ENCODE measurements at regions not wholly inside any gene's neighbourhood (a gene's known extent, or its start where the extent isn't known, plus 50 kb on each side); places are given as distances from the start of the nearest gene placed in this dataset.
A peak's percentile ranks its signal among the peaks of the same experiment; 100 is the strongest.

DNA sequence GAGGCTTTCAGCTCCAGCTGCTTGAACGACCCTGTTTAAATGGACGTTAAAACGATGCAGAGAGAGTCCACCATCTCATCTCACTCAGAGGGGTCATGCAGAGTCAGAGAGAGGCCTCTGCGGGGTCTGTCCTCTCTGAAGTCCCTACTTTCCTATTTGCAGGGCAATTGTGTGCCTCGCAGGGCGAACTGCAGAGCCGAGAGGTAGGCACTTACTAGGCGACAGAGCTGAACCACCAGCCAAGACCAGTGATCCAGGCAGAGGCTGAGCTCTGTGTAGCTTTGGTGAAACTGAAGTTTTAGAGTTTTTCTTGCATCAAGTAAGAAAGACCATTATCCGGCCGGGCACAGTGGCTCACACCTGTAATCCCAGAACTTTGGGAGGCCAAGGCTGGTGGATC lies 64.1 kb upstream of the CUX1 start:
- no peak overlapping the region for H4K5ac ChIP-seq (ENCODE audit: insufficient read length, low read depth, low read length)
- H3K79me1 ChIP-seq (ENCODE audit: low read depth, low read length) = no peaks in the 10 kb centered on the region
- H4K20me1 ChIP-seq (replicated peaks in 1 of 2; ENCODE audit: control insufficient read depth in 1 of 2, insufficient read depth in 2 of 2, low read length in 2 of 2) = no peaks in the 10 kb centered on the region
- H3K23ac ChIP-seq (ENCODE audit: insufficient read length) = no peak overlapping the region
- POLR2A ChIA-PET (ENCODE audit: partially characterized antibody) = no interaction called here
- no peak overlapping the region for H2AK5ac ChIP-seq (ENCODE audit: low read depth, low read length)
- no peak overlapping the region for H3K4me3 ChIP-seq (ENCODE audit: extremely low read depth in 1 of 4, insufficient read depth in 2 of 4, low read depth in 3 of 4, low read length in 4 of 4)
- H4K91ac ChIP-seq (replicated peaks; ENCODE audit: insufficient read length, low read length) = no peak overlapping the region
- no peak overlapping the region for H3K27ac ChIP-seq (ENCODE audit: low read depth, low read length)
- peak overlapping the region; percentile 58; the same call in 1 of the 2 replicates for H2AFZ ChIP-seq (ENCODE audit: low read length)
- no peak overlapping the region for H2BK20ac ChIP-seq (ENCODE audit: low read length)
- no peak overlapping the region for H3K56ac ChIP-seq (replicated peaks; ENCODE audit: insufficient read length, low read depth, low read length)
- no peaks in the 10 kb centered on the region for H3K9me3 ChIP-seq (ENCODE audit: insufficient read depth in 2 of 2, low read depth in 1 of 2, low read length in 1 of 2)
- no peak overlapping the region for H3K4me2 ChIP-seq (ENCODE audit: insufficient read depth in 1 of 2, low read depth in 2 of 2, low read length in 2 of 2)
- DNase-seq (ENCODE audit: low read depth in 1 of 2, low spot score in 2 of 2) = no peak
- H3K79me2 ChIP-seq (ENCODE audit: control insufficient read depth in 1 of 2, insufficient read depth in 2 of 2, low read length in 2 of 2) = no peaks in the 10 kb centered on the region
- no peak overlapping the region for H2BK15ac ChIP-seq (ENCODE audit: low read length)
- H3K23me2 ChIP-seq (ENCODE audit: low read depth, low read length) = no peaks in the 10 kb centered on the region
- no peak overlapping the region for H3K14ac ChIP-seq (ENCODE audit: insufficient read length)
- no peaks in the 10 kb centered on the region for H3K27me3 ChIP-seq (replicated peaks in 1 of 4; ENCODE audit: control insufficient read depth in 3 of 4, extremely low read depth in 1 of 4, insufficient read depth in 3 of 4, low read length in 3 of 4)
- H3K4ac ChIP-seq (replicated peaks; ENCODE audit: insufficient read length, low read depth, low read length) = no peak overlapping the region
- H4K8ac ChIP-seq (ENCODE audit: extremely low read depth, insufficient read depth, low read length) = no peak overlapping the region
- no peak for TF ChIP-seq POLR2AphosphoS5 (IDR thresholded peaks at IDR 0.05; ENCODE audit: low read depth, low read length)
- no peak for TF ChIP-seq POU5F1 (IDR thresholded peaks at IDR 0.05; ENCODE audit: low read depth, low read length)
- TF ChIP-seq RFX5 (IDR thresholded peaks at IDR 0.05; ENCODE audit: borderline replicate concordance, low read depth, low read length) = no peak
- CTCF ChIA-PET (ENCODE audit: partially characterized antibody) = interaction anchor here (0.8 to 2.1 kb wide), 4 partner anchors 9 to 52 kb away, joined by 3 to 8 read pairs (median 4); no protein-coding TSS in a partner anchor
- no peak overlapping the region for H3K9ac ChIP-seq (replicated peaks in 1 of 4; ENCODE audit: extremely low read depth in 1 of 4, low read depth in 3 of 4, low read length in 3 of 4)
- WGBS, 2 experiments (ENCODE audit: extremely low coverage in 1 of 2, insufficient coverage in 1 of 2, insufficient read length in 1 of 2, insufficient replicate concordance in 2 of 2, low coverage in 1 of 2, low lambda C conversion rate in 2 of 2, missing lambda C conversion rate in 1 of 2) = 93% methylated on average over 10 of the region's 10 CpGs; no CpG with 5 or more reads in 1 of the 2 experiments
- H2BK12ac ChIP-seq (ENCODE audit: low read depth, low read length) = no peak overlapping the region
- no peaks in the 10 kb centered on the region; a peak in 1 of 7 replicates for H3K4me1 ChIP-seq (replicated peaks in 1 of 4; ENCODE audit: control insufficient read depth in 3 of 4, insufficient read depth in 4 of 4, low read length in 3 of 4)
- no peak overlapping the region for H2BK5ac ChIP-seq (ENCODE audit: low read depth, low read length)
- FAIRE-seq = no peak
- H3K18ac ChIP-seq (ENCODE audit: extremely low read depth, low read length) = no peak overlapping the region
- no peaks in the 10 kb centered on the region for H3K36me3 ChIP-seq (ENCODE audit: control insufficient read depth in 2 of 4, insufficient read depth in 4 of 4, low read length in 3 of 4)
- no peak overlapping the region for H2BK120ac ChIP-seq (replicated peaks; ENCODE audit: low read depth, low read length)
